Left cardiac atrium (tissue), 4 donors: ENCODE measurements at regions not wholly inside any gene's neighbourhood (a gene's known extent, or its start where the extent isn't known, plus 50 kb on each side); places are given as distances from the start of the nearest gene placed in this dataset.
"Not testable (repeated sequence)": the region's sequence is repeated elsewhere in the genome, so short reads cannot be mapped to it uniquely, and the experiment has no call there.

Experiments used
- ATAC-seq, 2 donors: fragments of 200-7000 bp; cut with Tn5 transposase; one replicate each; pipeline ENCODE4 v1.9.1; 2020; ENCODE audit warnings: mild to moderate bottlenecking in 2 of 2, moderate library complexity in 2 of 2
- DNase-seq: peaks from one replicate; pipeline ENCODE4 v3.0.0-alpha.2; 2020
- intact Hi-C, 2 donors: fragments of 100-400 bp; cut with DNase I; formaldehyde crosslinking; loops; one replicate each; pipeline versions ENCODE4 v1.14.1 to v1.15.1; 2022 to 2023
- donor health status: DM: no; HTN: yes; CAD: no.
- donor health status: DM: no; HTN: yes; CAD: no; lungs with severe emphysema.
- donor health status: DM: yes; HTN: yes; CAD: no.
- donor health status: Dilated cardiomyopathy.

DNA sequence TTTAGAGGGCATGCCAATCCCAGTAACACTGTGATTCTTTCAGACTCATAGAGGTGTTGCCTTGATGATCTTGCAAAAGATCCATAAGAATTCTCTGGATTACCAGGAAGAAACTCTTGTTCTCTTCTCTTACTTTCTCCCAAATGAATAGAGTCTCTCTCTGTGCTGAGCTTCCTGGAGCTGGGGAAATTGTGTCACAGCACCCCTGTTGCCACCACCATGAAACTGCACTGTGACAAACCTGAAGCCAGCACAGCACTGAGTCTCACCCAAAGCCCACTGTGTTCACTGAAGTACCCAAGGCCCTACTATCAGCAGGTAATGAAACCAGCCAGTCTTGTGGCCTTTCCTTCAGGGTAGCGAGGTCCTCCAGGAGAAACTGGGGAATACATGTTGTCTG lies 332.7 kb upstream of the FGF16 start:
- ATAC-seq, result no peak
- intact Hi-C loops, result no loop called here
- no peak for DNase-seq

DNA sequence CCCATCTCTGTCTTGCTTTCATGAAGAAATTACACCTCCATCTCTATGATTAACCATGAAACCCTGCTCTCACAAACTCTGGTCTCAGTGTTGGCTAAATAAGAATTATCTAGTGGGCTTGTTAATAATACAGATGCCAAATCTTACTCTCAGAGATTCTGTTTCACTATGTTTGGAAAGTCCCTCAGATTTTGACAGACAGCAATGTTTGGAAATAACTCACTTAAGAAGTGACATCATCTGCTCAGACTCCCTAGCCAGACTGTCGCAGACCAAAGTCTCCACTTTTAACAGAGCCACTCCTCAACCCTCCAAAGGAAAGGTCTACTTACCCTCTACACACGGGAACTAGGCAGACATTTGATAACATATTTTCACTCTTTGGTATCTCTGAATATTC lies 328.5 kb upstream of the FGF16 start:
- intact Hi-C loops, result no loop called here
- no peak for ATAC-seq
- no peak for DNase-seq

DNA sequence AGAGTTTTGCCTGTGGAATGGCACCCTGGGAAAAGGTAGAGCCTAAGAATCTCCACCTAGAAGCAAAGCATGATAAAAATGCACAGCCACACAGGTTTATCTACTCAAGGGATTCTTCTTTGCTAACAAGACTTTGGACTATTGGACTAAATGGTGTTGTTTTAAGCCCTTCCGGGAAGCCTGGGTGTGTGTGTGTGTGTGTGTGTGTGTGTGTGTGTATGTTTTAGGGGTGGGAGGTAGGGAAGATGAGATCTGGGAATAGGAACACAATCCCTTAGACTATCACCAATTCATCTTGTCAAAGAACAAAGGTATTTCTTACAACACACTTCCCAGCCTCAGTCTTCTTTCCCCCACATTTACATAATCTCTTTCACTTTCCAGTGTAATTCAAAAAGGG lies 327.5 kb upstream of the FGF16 start:
- DNase-seq, result no peak
- intact Hi-C loops, result no loop called here
- no peak for ATAC-seq

DNA sequence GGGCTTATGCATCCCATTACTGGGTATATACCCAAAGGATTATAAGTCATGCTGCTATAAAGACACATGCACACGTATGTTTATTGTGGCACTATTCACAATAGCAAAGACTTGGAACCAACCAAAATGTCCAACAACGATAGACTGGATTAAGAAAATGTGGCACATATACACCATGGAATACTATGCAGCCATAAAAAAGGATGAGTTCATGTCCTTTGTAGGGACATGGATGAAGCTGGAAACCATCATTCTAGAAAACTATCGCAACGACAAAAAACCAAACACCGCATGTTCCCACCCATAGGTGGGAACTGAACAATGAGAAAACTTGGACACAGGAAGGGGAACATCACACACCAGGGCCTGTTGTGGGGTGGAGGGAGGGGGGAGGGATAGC lies 323.3 kb upstream of the FGF16 start:
- ATAC-seq, DNase-seq, intact Hi-C loops: not testable (repeated sequence)

DNA sequence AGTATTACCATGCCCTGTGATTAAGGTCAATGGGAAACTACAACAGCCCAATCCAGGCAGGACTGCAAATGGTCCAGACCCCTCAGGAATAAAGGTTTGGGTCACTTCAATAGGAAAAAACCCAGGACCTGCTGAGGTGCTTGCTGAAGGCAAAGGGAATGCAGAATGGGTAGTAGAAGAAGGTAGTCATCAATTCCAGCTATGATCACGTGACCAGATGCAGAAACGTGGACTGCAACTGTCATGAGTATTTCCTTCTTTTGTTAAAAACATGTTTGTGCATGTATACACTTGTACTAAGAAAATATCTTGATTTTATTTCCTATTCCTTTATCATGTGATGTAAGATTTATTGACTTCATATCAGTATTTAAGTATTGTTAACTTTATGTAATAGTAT lies 319.6 kb upstream of the FGF16 start:
- ATAC-seq, DNase-seq, intact Hi-C loops: not testable (repeated sequence)

DNA sequence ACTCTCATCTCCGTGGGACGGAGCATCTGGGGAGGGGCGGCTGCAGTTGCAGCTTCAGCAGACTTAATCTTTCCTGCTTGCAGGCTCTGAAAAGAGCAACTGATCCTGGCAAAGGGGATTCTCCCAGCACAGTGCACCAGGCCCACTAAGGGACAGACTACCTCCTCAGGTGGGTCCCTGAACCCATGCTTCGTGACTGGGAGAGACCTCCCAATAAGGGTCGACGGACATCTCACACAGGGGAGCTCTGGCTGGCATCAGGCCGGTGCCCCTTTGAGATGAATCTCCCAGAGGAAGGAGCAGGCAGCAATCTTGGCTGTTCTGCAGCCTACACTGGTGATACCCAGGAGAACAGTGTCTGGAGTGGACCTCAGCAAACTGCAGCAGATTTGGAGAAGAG lies 303.3 kb upstream of the FGF16 start:
- ATAC-seq (no peak), DNase-seq (no peak)
- intact Hi-C loops, result no loop called here

DNA sequence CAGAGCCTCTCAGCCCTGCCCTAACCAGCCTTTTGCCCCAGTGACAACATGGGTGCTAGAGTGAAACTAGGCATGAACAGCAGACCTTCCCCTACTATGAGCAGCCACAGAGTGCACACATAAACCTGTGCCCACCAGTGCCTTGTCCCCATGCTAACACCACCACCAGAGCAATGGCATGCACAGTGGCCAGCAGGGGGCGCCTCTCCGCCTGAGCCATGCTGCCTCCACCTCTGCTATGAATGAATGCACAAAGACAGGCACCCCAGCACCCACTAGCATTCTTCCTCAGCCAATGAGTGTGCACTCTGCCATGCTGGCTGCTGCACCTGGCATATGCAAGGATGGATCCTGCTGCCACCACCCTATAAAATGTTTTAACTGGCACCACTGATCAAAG lies 286.9 kb upstream of the FGF16 start:
- intact Hi-C loops, result no loop called here
- ATAC-seq (no peak), DNase-seq (no peak)

DNA sequence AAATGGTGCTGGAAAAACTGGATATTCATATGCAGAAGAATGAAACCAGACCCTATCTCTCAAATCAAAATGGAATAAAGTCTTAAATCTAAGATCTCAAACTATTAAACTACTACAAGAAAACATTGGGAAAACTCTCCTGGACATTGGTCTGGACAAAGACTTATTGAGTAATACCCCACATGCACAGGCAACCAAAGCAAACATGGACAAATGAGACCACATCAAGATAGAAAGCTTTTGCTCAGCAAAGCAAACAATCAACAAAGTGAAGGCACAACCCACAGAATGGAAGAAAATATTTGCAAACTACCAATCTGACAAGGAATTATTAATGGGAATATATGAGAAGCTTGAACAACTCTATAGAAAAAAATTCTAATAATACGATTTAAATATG lies 284.4 kb upstream of the FGF16 start:
- DNase-seq (no peak), ATAC-seq (no peak)
- intact Hi-C loops, result no loop called here

DNA sequence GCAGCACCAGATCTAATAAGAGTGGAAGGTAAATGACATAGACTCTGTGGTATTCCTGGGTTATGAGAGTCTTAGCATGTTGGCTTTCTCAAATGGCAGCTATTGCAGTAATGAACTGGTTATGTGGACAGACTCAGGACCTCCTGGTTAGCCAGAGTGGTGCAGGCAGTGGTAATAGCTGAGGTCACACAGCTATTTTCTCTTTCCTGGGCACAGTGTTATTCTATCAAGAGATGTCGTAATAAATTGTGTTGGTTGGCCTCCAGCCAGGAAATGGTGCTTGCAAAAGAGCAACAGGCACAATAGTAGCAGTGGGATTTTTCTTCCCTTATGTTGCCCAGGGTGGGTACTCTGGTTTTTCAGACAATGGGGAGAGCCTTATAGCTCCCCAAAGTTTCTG lies 279.2 kb upstream of the FGF16 start:
- DNase-seq (no peak), ATAC-seq (no peak)
- intact Hi-C loops, result no loop called here

DNA sequence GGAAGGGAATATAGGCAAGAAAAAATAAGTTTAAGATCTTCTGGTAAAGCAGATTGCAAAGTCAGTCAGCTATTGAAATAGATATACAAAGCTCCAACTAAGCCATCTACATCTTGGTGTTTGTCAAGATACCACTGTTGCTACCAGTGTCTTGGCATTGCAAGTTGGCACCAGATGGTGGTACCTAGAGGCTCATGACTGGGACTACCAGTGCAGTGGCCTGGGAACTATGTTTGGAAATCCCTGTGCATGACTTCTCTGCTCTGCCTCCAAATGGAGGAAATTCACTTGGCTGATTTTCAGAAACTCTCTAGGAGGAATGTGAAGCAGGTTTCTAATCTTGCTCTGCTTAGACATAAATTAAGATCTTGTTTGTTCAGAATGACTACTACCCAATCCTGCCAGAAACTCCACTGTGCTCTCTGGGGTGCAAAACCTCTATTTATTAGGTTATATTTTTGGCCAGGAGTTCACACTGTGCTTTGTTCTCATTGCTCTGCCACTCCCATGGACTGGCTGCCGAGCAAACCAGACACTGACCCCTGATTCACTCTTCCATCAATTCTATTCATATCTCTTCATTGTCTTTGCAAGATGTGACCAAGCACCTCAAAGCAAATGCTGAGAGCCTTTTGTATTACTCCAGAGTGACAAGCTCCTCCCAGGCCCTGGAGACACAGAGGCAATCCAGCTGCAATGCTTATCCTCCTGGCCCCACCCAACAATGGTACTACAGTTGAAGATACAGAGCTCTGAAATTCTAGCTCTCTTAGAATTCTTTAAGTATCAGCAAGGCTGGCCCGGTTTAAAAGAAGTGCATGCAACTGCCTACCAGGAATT lies 272.3 kb upstream of the FGF16 start:
- intact Hi-C loops, result no loop called here
- no peak for DNase-seq
- peak in 1 of 2 donors; percentile 61 for ATAC-seq

DNA sequence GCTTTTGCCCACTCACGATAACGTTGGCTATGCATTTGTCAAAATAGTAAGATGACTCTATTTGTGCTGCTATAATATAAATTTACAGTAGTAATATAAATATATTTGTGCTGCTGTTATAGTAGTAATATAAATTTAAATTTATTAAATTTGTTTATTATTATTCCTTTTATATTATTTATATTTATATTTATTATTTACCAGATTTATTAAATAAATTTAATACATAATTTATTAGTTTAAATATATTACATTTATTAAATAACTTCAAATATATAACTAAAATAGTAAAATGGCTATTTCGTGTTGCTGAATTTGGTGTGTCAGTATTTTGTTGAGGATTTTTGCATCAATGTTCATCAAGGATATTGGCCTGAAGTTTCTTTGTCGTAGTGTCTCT lies 246.5 kb upstream of the FGF16 start:
- intact Hi-C loops, result no loop called here
- no peak for ATAC-seq

DNA sequence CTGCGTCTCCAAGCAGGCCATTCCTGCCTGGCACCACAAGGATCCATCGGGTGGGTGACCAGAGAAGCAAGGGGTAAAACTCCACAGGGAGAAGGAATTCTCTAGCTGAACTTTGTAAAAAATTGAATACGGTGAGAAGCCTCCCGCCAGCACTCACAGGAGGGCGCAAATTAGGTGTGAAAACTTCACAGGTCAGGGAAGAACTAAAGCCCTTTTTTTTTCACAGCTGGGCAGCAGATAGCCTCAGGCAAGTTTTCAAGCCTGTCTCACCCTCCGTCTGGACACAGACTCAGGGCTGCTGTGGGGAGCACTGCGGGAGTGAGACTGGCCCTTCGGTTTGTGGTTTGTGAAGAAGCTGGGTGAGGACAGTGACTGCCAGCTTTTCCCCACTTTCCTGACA lies 224.1 kb upstream of the FGF16 start:
- no peak for DNase-seq

More for the DNA sequence above, 246.5 kb upstream of the FGF16 start:
- DNase-seq, result no peak

DNA sequence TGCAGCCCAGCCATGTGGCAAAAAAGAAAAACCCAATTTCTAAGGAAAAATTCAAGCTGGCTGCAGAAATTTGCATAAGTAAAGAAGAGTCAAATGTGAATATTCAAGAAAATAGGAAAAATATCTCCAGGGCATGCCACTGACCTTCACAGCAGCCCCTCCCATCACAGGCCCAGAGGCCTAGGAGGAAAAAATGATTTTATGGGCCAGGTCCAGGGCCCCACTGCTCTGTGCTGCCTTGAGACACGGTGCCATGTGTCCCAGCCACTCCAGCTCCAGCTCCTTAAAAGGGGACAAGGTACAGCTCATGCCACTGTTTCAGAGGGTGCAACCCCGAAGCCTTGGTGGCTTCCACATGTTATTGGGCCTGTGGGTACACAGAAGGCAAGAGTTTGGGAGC lies 182.7 kb upstream of the FGF16 start:
- no peak for ATAC-seq
- DNase-seq, result no peak
- intact Hi-C loops, result no loop called here

More for the DNA sequence above, 224.1 kb upstream of the FGF16 start:
- no peak for ATAC-seq
- intact Hi-C loops, result no loop called here

DNA sequence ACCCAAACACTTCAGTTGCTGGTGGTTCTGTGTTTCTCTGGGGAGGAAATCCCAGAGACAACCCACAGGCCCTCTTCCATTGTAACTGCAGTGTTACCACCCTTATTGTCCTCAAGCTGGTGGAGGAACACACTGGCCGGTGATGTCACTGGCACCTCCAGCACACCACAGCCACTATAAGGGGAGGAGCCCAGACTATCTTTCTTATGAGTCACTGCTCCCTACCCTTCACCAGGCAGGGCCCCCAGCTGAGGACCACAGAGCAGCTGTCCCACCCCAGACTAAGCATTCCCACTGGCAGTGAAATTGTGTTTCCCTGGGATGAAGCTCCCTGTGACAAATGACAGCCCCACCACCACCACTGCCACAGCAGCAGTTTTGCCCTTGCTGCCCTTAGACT lies 171.8 kb upstream of the FGF16 start:
- ATAC-seq (no peak), DNase-seq (no peak)
- intact Hi-C loops, result no loop called here

DNA sequence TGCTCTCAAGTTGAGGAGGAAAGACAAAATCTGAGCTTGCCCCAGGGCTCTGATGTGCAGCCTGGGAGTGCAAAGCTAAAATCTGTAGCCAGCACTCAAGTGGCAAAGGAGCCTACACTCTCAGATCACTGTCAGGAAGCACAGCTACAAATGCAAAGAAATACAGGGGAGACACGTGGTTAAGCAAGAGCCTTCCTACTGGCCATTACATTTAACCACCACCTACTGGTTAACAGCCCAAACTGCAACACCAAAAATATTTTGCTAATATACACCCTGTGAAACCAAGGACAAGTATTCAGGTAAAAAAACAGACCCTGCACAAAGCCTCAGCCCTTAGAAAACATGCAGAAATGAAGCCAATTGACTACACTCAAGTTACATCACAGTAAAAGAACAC lies 170.4 kb upstream of the FGF16 start:
- ATAC-seq (no peak), DNase-seq (no peak)
- intact Hi-C loops, result no loop called here

DNA sequence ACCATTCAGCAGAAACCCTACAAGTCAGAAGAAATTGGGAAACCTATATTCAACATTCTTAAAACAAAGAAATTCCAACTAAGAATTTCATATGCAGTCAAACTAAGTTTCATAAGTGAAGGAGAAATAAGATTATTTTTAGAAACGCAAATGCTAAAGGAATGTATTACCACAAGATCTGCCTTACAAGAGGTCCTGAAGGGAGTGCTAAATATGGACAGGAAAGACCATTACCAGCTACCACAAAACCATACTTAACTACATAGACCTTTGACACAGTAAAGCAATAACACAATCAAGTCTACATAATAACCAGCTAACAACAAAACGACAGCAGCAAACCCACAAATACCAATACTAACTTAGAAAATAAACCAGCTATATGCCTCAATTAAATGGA lies 169.3 kb upstream of the FGF16 start:
- intact Hi-C loops, result no loop called here
- ATAC-seq (no peak), DNase-seq (no peak)

DNA sequence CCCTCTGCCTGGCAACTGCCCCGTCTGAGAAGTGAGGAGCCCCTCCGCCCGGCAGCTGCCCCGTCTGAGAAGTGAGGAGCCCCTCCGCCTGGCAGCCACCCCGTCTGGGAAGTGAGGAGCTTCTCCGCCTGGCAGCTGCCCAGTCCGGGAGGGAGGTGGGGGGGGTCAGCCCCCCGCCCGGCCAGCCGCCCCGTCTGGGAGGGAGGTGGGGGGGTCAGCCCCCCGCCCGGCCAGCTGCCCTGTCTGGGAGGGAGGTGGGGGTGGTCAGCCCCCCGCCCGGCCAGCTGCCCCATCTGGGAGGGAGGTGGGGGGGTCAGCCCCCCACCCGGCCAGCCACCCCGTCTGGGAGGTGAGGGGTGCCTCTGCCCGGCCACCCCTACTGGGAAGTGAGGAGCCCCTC lies 167.8 kb upstream of the FGF16 start:
- DNase-seq, intact Hi-C loops, ATAC-seq: not testable (repeated sequence)

DNA sequence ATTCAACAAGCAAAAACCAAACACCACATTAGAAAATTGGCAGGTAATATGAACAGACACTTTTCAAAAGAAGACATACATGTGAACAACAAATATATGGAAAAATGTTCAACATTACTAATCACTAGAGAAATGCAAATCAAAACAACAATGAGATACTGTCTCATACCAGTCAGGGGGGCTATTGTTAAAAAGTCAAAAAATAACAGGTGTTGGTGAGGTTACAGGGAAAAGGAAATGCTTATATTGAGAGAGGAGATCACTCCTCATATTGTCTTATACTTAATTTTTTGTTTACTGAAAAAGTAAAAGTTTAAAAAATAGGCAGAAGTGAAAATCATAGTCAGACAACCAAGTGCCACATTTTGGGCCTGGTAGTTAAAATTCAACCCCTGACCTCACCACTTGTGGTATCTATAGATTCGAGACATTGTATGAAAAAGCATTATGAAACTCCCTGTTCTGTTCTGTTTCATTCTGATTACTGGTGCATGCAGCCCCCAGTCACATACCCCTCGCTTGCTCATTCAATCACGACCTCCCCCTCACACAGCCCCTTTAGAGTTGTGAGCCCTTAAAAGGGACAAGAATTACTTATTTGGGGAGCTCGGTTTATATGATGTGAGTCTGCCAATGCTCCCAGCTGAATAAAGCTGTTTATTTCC lies 153.7 kb upstream of the FGF16 start:
- ATAC-seq, result no peak
- intact Hi-C loops, result no loop called here

DNA sequence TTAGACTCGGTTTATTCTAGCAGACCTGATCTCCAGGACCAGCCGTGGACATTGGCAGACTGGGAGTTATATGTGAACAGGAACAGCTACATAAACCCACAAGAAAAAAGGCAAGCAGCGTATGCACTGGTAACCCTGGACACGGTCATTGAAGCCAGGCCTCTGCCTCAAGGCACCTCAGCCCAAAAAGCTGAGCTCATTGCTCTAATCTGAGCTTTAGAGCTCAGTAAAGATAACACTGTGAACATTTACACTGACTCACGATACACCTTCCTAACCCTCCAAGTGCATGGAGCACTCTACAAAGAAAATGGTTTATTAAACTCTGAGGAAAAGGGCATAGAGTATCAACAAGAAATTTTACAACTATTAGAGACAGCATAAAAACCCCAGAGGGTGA lies 148.9 kb upstream of the FGF16 start:
- DNase-seq (no peak), ATAC-seq (no peak)
- intact Hi-C loops, result no loop called here

More for the DNA sequence above, 153.7 kb upstream of the FGF16 start:
- no peak for DNase-seq

DNA sequence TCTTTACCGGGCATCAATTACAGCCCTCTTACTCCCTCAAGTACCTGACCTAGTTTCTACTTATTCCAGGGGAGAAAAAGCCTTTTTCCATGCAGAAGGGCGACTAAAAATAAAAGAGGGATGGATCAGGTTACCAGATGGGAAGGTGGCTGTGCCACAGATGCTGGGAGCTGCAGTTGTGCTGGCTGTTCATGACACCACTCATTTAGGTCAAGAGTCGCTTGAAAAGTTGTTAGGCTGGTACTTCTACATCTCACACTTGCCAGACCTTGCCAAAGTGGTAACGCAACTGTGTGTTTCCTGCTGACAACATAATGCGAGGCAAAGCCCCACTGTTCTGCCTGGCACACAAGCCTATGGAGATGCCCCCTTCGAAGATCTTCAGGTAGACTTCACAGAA lies 148.4 kb upstream of the FGF16 start:
- no peak for ATAC-seq
- intact Hi-C loops, result no loop called here

DNA sequence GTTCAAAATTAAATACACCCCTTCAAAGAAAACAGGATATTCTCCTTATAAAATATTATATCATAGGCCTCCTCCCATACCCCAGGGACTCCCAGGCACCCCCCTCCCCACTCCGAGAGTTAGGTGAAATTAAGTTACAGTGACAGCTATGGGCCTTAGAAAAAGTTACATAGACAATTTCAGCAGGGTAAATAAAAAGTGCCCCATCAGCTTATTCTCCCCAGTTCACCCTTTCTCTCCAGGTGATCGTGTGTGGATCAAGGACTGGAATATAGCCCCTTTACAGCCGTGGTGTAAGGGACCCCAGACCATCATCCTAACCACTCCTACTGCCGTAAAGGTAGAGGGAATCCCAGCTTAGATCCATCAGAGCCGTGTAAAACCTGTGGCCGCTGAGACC lies 147.6 kb upstream of the FGF16 start:
- ATAC-seq, result no peak
- DNase-seq, result no peak
- intact Hi-C loops, result no loop called here

More for the DNA sequence above, 148.4 kb upstream of the FGF16 start:
- no peak for DNase-seq
